Skeletal muscle cell (primary cell): ENCODE measurements at regions not wholly inside any gene's neighbourhood (a gene's known extent, or its start where the extent isn't known, plus 50 kb on each side); places are given as distances from the start of the nearest gene placed in this dataset.
"Not testable (repeated sequence)": the region's sequence is repeated elsewhere in the genome, so short reads cannot be mapped to it uniquely, and the experiment has no call there.

ENCODE experiments used
- DNase-seq: peaks from one replicate; pipeline ENCODE4 v3.0.0-alpha.2; 2010; ENCODE audit warnings: low read depth
- H3K4me3 ChIP-seq: 2 replicates; pipeline ENCODE4 v1.5.1; 2011; ENCODE audit warnings: low read depth, mild to moderate bottlenecking, control low read depth, low read length, moderate library complexity

- DNase-seq, result no peak
- H3K4me3 ChIP-seq, result no peak overlapping the region
Measured at GRCh38 chr9:31490551-31491106, 893.8 kb upstream of the ACO1 start.

GRCh38 chr9:31492229-31492628 is 892.2 kb upstream of the ACO1 start:
- no peak overlapping the region for H3K4me3 ChIP-seq
- DNase-seq, result no peak

DNA sequence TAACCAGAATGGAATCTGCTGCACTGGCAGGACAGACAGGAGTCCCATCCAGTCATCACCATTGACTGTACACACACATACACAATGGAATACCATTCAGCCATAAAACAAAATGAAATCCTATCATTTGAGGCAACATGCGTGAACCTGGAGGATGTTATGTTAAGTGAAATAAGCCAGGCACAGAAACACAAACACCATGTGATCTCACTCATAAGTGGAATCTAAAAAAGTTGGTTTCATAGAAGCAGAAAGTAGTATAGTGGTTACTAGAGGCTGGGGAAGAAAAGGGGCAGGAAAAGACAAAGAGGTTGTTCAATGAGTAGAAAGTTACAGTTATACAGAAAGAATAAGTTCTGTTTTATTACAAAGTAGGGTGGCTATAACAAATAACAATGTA is 884.0 kb upstream of the ACO1 start:
- H3K4me3 ChIP-seq, result no peak overlapping the region
- DNase-seq, result no peak

GRCh38 chr9:31519011-31519410 is 865.4 kb upstream of the ACO1 start:
- H3K4me3 ChIP-seq, result no peak overlapping the region
- DNase-seq, result no peak

- no peak for DNase-seq
- no peak overlapping the region for H3K4me3 ChIP-seq
Measured at GRCh38 chr9:31519424-31519823, 865.0 kb upstream of the ACO1 start.

DNA sequence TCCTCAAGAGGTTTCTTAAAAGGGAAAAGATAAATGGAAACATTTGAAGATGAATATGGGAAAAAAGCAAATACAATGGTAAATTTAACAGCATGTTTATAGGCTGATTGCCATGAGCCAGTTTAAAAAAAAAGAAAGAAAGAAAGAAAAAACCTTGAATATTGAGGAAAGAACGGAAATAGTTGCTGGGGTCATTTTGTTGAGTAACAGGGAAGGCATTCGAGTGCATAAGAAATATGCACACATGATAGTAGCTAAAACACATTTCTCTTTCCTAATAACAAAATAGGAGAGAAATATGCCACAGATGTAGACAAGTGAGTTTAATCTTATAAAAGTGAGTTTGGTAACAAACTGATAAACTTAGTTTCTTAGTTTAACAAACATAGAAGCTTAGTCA is 864.6 kb upstream of the ACO1 start:
- no peak overlapping the region for H3K4me3 ChIP-seq
- peak; percentile 8 for DNase-seq

- DNase-seq, result no peak
- H3K4me3 ChIP-seq, result no peak overlapping the region
Measured at GRCh38 chr9:31520301-31521085, 864.0 kb upstream of the ACO1 start.

GRCh38 chr9:31535651-31536050 is 848.8 kb upstream of the ACO1 start:
- DNase-seq, result peak; percentile 3

GRCh38 chr9:31536471-31536870 is 848.0 kb upstream of the ACO1 start:
- H3K4me3 ChIP-seq, result no peak overlapping the region
- DNase-seq, result no peak

More at GRCh38 chr9:31535651-31536050, 848.8 kb upstream of the ACO1 start:
- H3K4me3 ChIP-seq, result no peak overlapping the region

GRCh38 chr9:31541721-31542281 is 842.6 kb upstream of the ACO1 start:
- peak; percentile 25 for DNase-seq
- H3K4me3 ChIP-seq, result no peak overlapping the region

DNA sequence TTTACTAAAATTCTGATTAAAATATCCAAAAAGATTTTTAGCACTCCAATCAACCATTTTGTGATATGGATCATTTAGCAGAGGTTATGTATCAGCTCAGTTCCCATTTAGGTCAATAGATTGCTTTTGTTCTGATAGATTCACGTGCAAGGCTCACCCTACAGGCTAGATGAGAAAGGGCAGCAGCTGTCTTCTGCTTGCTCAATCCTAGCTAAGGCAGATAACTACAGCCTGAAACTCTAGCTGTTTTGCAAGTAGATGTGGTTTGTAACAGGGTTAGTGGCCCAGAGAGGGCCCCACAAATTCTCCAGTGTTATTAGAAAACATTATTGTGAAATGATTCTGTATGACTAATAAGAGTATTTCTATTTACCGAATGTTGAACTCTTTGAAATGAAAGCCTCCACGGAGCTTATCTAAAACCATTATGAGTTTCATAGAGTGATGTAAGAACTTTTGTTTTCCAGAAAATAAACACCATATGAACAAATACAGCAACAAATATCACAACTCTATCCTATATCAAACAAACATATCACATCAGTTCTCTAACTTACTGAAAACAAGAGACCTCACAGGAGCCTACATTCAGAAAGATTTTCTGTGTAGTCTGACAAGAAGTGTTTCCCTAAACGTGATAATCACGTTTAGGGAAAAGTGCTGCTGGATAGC is 841.9 kb upstream of the ACO1 start:
- DNase-seq, result peak; percentile 81

DNA sequence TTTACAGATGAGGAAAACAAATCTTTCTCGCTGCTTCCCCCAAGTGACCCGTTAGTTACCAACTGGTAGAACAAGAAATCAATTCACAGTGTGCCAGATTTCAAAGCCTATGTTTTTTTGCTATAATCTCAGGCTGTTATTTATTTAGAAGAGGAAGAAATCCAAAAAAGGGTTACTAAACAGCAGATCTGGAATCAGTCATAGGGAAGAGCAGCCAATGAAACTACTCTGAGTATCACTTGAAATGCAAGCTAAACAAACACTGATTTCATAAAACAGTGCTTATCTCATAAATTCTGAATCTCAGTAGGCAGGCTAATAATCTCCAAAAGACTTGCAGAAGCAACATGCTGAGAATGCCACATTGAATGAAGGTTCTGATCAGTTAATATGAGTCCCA is 829.5 kb upstream of the ACO1 start:
- no peak overlapping the region for H3K4me3 ChIP-seq
- no peak for DNase-seq

More for the DNA sequence above, 841.9 kb upstream of the ACO1 start:
- no peak overlapping the region for H3K4me3 ChIP-seq

GRCh38 chr9:31556667-31557463 is 827.6 kb upstream of the ACO1 start:
- no peak overlapping the region for H3K4me3 ChIP-seq
- DNase-seq, result no peak

DNA sequence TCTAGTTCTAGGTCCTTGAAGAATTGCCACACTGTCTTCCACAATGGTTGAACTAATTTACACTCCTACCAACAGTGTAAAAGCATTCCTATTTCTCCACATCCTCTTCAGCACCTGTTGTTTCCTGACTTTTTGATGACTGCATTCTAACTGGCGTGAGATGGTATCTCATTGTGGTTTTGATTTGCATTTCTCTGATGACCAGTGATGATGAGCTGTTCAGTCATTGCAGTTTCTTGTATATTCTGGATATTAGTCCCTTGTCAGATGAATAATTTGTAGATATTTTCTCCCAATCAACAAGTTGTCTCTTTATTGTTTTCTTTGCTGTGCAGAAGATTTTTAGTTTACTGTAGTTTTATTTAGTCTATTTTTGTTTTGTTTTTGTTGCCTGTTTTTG is 812.3 kb upstream of the ACO1 start:
- not testable (repeated sequence) for DNase-seq, H3K4me3 ChIP-seq

GRCh38 chr9:31573561-31573960 is 810.9 kb upstream of the ACO1 start:
- no peak overlapping the region for H3K4me3 ChIP-seq
- DNase-seq, result no peak

- no peak overlapping the region for H3K4me3 ChIP-seq
Measured at GRCh38 chr9:31574006-31574765, 810.3 kb upstream of the ACO1 start.

GRCh38 chr9:31582071-31582470 is 802.4 kb upstream of the ACO1 start:
- no peak for DNase-seq
- H3K4me3 ChIP-seq, result no peak overlapping the region

More at GRCh38 chr9:31574006-31574765, 810.3 kb upstream of the ACO1 start:
- no peak for DNase-seq

DNA sequence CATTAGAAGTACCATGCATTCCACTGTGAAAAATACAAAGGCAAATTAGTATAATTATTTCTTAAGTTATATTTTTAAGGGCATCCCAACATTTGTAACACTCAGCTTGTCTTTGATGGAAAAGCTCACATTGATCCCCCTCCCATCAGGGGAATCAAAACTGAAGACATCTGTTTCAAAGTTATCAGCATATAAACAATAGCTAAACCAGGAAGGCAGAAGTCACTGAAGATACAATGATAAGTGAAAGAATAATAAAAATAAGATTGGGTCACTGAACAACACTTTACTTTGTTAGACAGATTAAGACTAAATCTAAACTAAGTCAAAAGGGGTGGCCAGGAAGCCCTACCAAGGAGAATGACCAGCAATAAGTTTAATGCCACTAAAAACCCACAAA is 801.9 kb upstream of the ACO1 start:
- no peak for DNase-seq
- H3K4me3 ChIP-seq, result no peak overlapping the region

GRCh38 chr9:31585158-31585557 is 799.3 kb upstream of the ACO1 start:
- no peak for DNase-seq
- H3K4me3 ChIP-seq, result no peak overlapping the region
